GM21723 (cell line): ENCODE measurements at regions not wholly inside any gene's neighbourhood (a gene's known extent, or its start where the extent isn't known, plus 50 kb on each side); places are given as distances from the start of the nearest gene placed in this dataset.
"Not testable (repeated sequence)": the region's sequence is repeated elsewhere in the genome, so short reads cannot be mapped to it uniquely, and the experiment has no call there.

Experiments used
- ATAC-seq: cut with Tn5 transposase; IDR thresholded peaks from one replicate; pipeline ENCODE4 v1.9.1; 2021; ENCODE audit warnings: mild to moderate bottlenecking, moderate library complexity; ENCODE audit not compliant: unreplicated experiment

DNA sequence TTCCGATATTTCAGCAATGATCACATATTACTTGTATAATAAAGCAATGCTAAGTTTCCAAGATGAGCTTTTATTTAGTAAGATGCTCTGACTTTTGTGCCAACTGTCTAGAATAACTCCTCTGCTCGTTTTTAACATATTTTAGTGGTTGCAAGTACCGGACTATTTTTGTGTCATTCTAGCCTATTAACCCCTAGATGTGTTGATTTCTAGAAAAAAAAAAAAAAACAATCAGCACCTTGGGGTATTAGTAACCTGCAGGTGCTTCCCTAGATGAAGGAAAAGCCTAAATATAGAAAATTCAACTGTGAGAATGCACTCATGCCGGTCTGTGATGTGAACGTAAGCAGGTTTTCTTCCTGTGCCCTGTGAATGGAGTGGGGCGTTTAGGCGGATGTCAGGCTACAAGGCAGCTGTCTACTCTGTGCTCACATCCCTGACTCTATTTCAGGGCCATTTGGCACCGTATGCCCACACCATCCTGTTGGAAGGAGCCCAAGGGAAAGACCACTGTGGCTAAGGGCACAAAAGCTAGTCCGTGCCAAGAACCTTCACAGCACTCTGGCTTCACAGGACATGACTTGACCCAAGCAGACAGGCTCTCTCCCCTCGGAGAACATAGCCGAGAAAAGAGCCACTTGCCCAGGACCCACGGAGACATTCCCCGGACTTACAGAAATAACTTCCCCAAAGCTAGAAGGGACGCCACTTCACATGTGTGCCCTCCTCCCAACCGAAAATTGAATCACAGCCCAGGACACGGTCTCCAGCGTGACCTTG, 60.9 kb upstream of the AGAP1 start:
- no peak for ATAC-seq

- no peak for ATAC-seq
Measured at GRCh38 chr2:235433860-235434259, 60.0 kb upstream of the AGAP1 start.

DNA sequence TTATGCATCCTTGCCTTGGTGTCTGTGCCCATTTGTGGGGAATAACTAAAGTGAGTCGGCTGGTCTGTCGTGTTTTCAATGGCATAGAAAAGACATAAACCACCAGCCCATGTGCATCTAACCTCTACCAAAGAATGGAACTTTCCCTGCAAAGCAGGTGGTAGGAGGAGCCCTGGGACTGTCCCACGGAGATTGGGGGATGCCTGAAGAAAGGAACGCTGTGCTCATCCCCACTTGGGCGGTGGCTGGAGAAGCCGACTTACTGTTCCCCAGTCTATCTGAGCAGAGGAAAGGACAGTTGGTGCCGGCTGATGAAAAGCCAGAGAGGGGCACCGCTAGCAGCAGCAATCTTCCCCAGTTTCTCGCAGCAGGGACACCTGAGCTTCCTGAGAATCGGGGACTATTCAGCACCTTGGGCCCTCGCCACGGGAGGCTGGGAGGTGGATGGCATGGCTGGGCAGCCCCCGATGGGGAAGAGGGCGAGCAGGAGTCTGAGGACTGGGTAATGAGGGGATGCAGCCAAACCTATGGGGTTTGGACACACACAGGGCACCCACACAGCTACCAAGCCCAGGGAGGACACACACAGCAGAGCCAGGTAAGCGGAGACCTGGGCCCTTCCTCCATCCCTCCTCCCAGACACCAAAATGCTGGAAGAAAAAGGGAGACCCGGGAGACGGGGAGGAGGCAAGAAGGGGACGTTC, 53.7 kb upstream of the AGAP1 start:
- ATAC-seq, result no peak

GRCh38 chr2:235443580-235443979, 50.3 kb upstream of the AGAP1 start:
- ATAC-seq, result not testable (repeated sequence)
